Brain pericyte (primary cell): ENCODE measurements at regions not wholly inside any gene's neighbourhood (a gene's known extent, or its start where the extent isn't known, plus 50 kb on each side); places are given as distances from the start of the nearest gene placed in this dataset.

Source experiments
- DNase-seq: peaks from one replicate; pipeline ENCODE4 v3.0.0-alpha.2; 2012; ENCODE audit warnings: low read depth, low spot score

DNA sequence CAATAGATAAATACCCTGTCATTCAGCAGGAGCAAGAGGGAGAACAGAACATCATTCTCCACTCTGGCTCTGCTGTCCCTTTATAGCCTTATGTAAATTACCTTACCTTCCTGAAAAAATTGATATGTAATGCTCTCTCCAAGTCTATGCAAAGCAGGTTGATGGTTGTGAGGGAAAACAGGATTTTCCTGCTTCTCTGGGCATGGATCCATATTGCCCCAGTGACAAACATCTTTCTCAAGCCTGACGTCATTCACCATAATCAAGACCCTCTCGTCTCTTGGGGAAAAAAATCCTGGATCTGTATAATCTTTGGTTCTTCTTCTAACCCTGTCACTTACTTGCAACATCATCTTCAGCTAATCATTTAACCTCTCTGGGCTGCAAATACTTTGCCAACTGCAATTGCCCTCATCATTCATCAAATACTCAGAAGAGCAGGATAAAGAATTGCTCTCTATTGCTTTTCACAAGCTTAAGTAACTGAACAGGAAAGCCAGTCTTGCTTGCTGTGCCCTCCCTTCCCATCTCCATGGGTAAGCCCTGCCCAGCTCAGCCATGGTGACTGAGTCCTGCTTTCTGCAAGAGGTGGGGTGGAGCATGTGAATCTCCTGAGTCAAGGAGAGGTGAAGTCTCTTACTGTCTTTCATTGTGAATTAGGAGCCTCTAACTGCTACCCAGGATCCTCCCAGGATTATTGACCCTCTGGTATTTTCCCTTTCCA lies 123.7 kb upstream of the KLF7 start:
- DNase-seq = no peak

DNA sequence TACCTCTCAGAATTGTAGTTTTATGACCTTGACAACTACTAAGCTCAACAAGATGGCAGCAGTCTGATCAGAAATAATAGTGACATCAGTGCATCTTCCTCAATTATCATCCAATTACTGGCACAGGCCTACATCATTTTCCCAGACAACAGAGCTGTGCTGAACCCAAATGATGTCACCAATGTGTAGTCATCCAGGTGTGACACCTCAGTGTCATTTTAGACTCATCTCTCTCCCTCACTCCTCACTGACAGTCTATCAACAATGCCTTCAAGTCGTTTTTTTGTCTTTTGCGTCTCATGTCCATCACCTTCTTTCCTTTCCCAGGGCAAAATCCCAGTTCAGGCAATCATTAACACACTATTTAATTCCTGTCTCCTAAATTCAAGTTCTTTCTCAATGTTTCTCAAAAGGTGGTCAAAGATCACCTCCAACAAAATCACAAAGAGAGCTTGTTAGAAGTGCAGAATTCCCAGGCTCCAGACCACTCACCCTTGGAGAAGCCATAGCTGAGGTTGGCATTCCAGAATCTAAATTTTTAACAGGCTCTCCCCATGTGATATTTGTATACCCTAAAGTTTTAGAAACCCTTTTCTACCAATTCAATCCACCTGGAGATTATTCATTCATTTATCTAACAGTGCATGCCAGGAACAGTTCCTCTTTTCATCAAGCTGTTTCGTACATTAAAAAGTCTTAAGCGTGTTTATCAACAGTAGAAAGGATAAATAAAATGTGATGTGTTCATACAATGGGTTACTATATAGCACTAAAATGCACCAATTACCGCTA lies 125.3 kb upstream of the KLF7 start:
- no peak for DNase-seq

GRCh38 chr2:207291625-207292252 lies 126.0 kb upstream of the KLF7 start:
- no peak for DNase-seq

GRCh38 chr2:207296265-207296948 lies 130.7 kb upstream of the KLF7 start:
- DNase-seq = no peak

GRCh38 chr2:207300817-207301216 lies 135.1 kb upstream of the KLF7 start:
- no peak for DNase-seq

DNA sequence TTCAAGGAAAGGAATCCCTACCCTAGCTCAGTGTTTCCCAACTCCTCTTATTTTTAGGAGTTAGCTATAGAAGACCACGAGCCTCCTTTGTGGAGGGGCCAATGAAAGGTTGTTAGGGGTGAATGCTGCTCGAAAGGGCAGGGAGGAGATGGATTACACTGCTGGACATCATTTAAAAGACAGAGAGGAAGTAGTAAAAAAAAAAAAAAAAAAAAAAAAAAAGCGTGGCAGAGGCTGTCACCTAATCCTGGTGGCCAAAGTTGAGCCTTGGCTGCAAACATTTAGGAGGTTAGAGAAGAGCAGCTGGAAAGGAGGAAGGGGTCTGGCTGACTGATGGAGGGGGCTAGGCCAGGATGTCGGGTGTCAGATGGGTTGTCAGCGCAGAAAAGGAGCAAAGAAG lies 139.0 kb upstream of the KLF7 start:
- no peak for DNase-seq

DNA sequence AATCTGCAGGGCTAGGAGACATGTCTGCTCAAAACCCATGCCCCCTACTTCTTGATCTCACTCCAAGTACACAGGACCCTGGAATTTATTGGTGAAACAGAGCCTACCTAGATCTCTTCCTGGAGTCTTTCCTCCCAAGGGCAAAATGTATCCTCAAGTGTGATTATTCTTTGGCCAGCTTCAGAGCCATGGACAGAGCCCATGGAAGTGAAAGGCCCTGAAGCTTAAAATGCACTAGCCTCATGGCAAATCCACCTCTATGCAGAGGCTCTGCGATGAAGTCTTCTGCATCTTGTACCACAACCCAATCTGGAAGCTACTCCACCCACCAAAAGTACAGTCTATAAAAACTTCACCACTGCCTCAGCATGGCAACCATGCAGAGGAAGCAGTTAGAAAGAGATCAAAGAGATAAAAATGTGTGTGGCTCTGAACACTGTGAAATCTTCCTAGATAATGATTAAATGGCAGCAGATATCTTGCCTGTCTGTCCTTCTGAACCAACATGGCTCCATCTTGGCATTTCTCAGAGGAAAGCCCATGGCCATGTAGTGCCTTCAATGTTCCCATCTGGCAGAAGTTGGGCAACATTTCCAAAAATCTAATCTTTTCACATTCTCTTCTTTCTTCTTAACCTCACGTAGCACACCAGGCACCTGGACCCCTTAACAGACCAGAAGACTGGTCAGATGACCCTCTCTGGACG lies 142.9 kb upstream of the KLF7 start:
- DNase-seq = no peak

GRCh38 chr2:207311316-207312005 lies 145.7 kb upstream of the KLF7 start:
- peak; percentile 91 for DNase-seq

DNA sequence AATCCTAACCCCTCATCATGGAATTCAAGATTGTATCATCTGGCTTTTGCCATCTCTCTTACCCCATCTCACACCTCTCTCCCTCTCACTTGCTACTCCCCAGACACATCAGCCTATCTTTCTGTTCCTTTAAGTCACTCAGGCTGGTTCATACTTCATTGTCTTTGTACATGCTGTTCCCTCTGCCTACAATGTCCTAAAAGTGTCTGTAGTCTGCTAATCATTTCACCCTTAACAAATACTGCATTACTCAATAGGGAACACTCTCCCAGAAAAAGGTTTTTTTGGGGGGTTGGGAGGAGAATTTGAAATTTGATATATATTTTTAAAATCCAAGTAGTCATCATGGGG lies 146.2 kb upstream of the KLF7 start:
- DNase-seq = no peak

GRCh38 chr2:207313947-207314346 lies 148.2 kb upstream of the KLF7 start:
- no peak for DNase-seq

GRCh38 chr2:207315131-207315530 lies 149.4 kb upstream of the KLF7 start:
- no peak for DNase-seq

GRCh38 chr2:207316484-207316883 lies 150.7 kb upstream of the KLF7 start:
- DNase-seq = no peak

- DNase-seq = no peak
These were observed 151.2 kb upstream of the KLF7 start for GRCh38 chr2:207316906-207317305.

- no peak for DNase-seq
These were observed 151.7 kb upstream of the KLF7 start for GRCh38 chr2:207317378-207317984.

DNA sequence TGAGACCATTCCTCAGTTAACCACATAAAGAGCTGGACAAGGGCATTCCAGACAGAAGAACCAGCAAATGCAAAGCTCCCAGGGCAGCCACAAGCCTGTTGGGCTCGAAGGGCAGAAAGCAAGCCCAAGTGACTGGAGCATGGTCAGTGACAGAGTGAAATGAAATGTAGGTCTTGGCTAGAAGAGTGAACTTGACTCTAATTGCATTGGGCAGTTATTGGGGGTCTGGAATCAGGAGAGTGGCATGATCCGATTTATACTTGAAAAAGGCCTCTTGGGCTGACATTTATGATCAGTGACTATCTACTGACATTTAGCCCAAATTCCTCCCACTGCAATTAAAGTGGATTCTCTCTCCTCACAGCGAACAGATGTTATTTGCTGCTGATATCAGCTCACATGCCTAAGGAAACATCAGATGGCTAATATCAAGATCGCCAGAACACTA lies 152.5 kb upstream of the KLF7 start:
- DNase-seq = no peak

- DNase-seq = no peak
These were observed 153.6 kb upstream of the KLF7 start for GRCh38 chr2:207319316-207319715.

DNA sequence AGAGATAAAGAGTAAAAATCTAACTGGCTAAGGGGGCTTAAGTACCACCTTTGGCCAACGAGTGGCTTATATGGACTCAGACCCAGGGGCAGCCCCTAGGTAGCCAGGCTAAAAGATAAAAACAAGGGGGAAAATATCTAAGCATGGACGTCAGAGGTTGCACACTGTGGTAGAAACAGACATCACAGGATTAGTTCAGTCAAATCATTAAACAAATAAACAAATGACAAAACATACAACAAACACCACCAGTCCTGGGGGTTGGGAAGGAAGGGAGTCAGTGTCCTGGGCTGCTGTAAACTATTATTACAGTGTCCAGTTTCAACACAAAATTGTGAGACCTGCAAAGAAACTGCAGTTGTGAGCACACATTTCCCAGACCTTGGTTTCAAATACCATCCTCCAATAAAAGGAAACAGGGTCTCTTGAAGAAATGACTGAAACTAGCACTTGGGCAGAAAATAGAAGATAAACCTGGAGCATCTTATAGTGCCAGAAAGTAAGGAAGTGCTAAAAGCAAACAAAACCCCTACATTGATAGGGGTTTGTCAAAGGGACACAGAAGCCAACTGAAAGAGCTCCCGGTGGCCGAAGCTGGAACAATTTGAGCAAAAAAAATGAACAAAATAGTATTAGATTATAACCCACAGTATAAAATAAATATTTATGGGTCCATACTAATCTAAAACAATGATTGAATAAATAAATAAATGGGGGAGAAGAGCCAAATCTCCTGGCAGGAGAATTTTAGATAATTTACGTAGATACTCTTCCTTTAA lies 154.8 kb upstream of the KLF7 start:
- no peak for DNase-seq

- no peak for DNase-seq
These were observed 155.8 kb upstream of the KLF7 start for GRCh38 chr2:207321514-207321913.

DNA sequence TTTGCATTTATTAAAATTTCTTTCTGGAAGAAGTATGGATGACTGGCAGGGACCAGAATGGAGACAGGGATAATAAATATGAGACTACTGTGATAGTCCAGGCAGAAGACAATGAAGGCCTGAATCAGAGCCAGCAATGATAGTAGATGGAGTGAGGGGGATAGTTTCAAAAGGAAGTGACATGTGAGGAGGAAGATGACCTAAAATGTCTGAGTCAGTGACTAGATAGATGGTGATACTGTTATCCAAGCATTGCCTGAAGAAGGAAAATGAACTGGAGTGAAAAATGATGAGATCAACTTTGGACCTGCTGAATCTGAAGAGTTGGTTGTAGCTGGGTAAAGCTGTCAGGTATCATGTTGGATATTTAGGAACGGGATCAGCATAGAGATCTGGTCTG lies 158.3 kb upstream of the KLF7 start:
- no peak for DNase-seq

GRCh38 chr2:207327513-207327912 lies 161.8 kb upstream of the KLF7 start:
- no peak for DNase-seq
